B cell (primary cell): ENCODE measurements at regions not wholly inside any gene's neighbourhood (a gene's known extent, or its start where the extent isn't known, plus 50 kb on each side); places are given as distances from the start of the nearest gene placed in this dataset.

ENCODE experiments used
- ATAC-seq: fragments of 200-7000 bp; cut with Tn5 transposase; one replicate; pipeline ENCODE4 v1.10.0; 2021; ENCODE audit warnings: low read depth, mild to moderate bottlenecking, moderate number of reproducible peaks, moderate library complexity
- CTCF ChIA-PET: fragments of 350-600 bp; sonication (Branson Sonifier 250); formaldehyde crosslinking; loops from one replicate; lab custom pipeline; 2021; ENCODE audit warnings: antibody characterized with exemption, inconsistent platforms; lab: Charles Lee
- POLR2A ChIA-PET: fragments of 350-600 bp; sonication (Branson Sonifier 250); formaldehyde crosslinking; loops from one replicate; lab custom pipeline; 2021; ENCODE audit warnings: antibody characterized with exemption; lab: Charles Lee
- DNase-seq: peaks from one replicate; pipeline ENCODE4 v3.0.0; 2013
- H2AFZ ChIP-seq: 2 replicates; pipeline ENCODE4 v1.6.1; 2012; ENCODE audit warnings: mild to moderate bottlenecking, low read depth, low read length; ENCODE audit not compliant: insufficient read depth, poor library complexity, severe bottlenecking
- H3K27ac ChIP-seq, 2 donors: 1 replicate in 1 of 2; 2 replicates in 1 of 2; pipeline ENCODE4 v1.5.1; 2012 to 2013; ENCODE audit warnings: low read length in 2 of 2, mild to moderate bottlenecking in 2 of 2, moderate library complexity in 1 of 2
- H3K27me3 ChIP-seq, 4 experiments: fragments of 200-600 bp in 1 of 4; sonication (generic) in 1 of 4; replicated peaks in 1 of 4; 1 replicate in 2 of 4; 2 replicates in 2 of 4; pipeline versions ENCODE4 v1.6.1 to v1.7.0; 2013 to 2016; ENCODE audit warnings: low read length in 3 of 4, mild to moderate bottlenecking in 2 of 4, mixed read lengths in 1 of 4, moderate library complexity in 1 of 4; ENCODE audit not compliant: insufficient read depth in 4 of 4, control insufficient read depth in 3 of 4; ENCODE audit errors: control extremely low read depth in 1 of 4
- H3K36me3 ChIP-seq, 2 experiments: replicated peaks in 1 of 2; 1 replicate in 1 of 2; 2 replicates in 1 of 2; pipeline versions ENCODE4 v1.6.1 to v1.7.1; 2013; ENCODE audit warnings: low read length in 1 of 2; ENCODE audit not compliant: insufficient read depth in 2 of 2, control insufficient read depth in 1 of 2; ENCODE audit errors: control extremely low read depth in 1 of 2, extremely low read depth in 1 of 2
- H3K4me1 ChIP-seq, 2 donors: fragments of 200-600 bp in 1 of 2; sonication (generic) in 1 of 2; 1 replicate in 1 of 2; 2 replicates in 1 of 2; pipeline versions ENCODE4 v1.5.1 to v1.6.1; 2013 to 2017; ENCODE audit warnings: low read length in 2 of 2; ENCODE audit not compliant: control insufficient read depth in 2 of 2, insufficient read depth in 2 of 2
- H3K4me2 ChIP-seq: replicated peaks from 2 replicates; pipeline ENCODE3; 2012; ENCODE audit warnings: mild to moderate bottlenecking, low read depth, low read length; ENCODE audit not compliant: poor library complexity, severe bottlenecking
- H3K4me3 ChIP-seq, 5 experiments: fragments of 200-600 bp in 1 of 5; sonication (generic) in 1 of 5; 1 replicate in 3 of 5; 2 replicates in 2 of 5; pipeline versions ENCODE4 v1.5.1 to v1.7.0; 2011 to 2016; ENCODE audit warnings: low read length in 4 of 5, mild to moderate bottlenecking in 4 of 5, low read depth in 2 of 5, control low read depth in 1 of 5, moderate library complexity in 1 of 5; ENCODE audit not compliant: insufficient read depth in 1 of 5; ENCODE audit errors: control extremely low read depth in 1 of 5, extremely low read depth in 1 of 5
- H3K79me2 ChIP-seq: fragments of 200-600 bp; sonication (generic); one replicate; pipeline ENCODE4 v1.6.0; 2016; ENCODE audit warnings: low read length; ENCODE audit not compliant: control insufficient read depth, insufficient read depth
- H3K9ac ChIP-seq: fragments of 200-600 bp; sonication (generic); 2 replicates; pipeline ENCODE4 v1.6.1; 2017; ENCODE audit warnings: mild to moderate bottlenecking, low read length, moderate library complexity
- H3K9me3 ChIP-seq, 3 donors: one replicate each; pipeline versions ENCODE4 v1.6.1 to v1.7.1; 2013; ENCODE audit warnings: low read length in 2 of 3; ENCODE audit not compliant: control insufficient read depth in 2 of 3, insufficient read depth in 1 of 3; ENCODE audit errors: control extremely low read depth in 1 of 3
- H4K20me1 ChIP-seq: 2 replicates; pipeline ENCODE4 v1.6.0; 2012; ENCODE audit warnings: mild to moderate bottlenecking, low read length; ENCODE audit not compliant: insufficient read depth, control insufficient read depth, poor library complexity, severe bottlenecking
- H3K27ac Mint-ChIP-seq: one replicate; pipeline ENCODE4 v1.8.0; 2021; ENCODE audit warnings: mixed read lengths
- H3K27me3 Mint-ChIP-seq: one replicate; pipeline ENCODE4 v1.8.0; 2021; ENCODE audit warnings: mixed read lengths
- H3K4me1 Mint-ChIP-seq: one replicate; pipeline ENCODE4 v1.8.0; 2021; ENCODE audit warnings: mixed read lengths
- H3K4me3 Mint-ChIP-seq: one replicate; pipeline ENCODE4 v1.8.0; 2021; ENCODE audit warnings: mixed read lengths
- H3K9me3 Mint-ChIP-seq: one replicate; pipeline ENCODE4 v1.8.0; 2022; ENCODE audit warnings: mixed read lengths; ENCODE audit not compliant: insufficient read depth
- CTCF ChIP-seq: fragments of 200-600 bp; IDR thresholded peaks from one replicate; pipeline ENCODE4 v1.8.0; 2022; ENCODE audit warnings: antibody characterized with exemption, mild to moderate bottlenecking
- EZH2 ChIP-seq: IDR thresholded peaks from 2 replicates; pipeline ENCODE4 v1.6.1; 2012; ENCODE audit warnings: borderline replicate concordance, low read depth, mild to moderate bottlenecking, moderate library complexity, low read length; ENCODE audit not compliant: insufficient read depth, poor library complexity, severe bottlenecking
- WGBS: methylation state at CpG from one replicate; pipeline ENCODE4 v1.1.5; 2013; ENCODE audit warnings: missing lambda C conversion rate; ENCODE audit not compliant: insufficient coverage; 5-methylcytosine and 5-hydroxymethylcytosine counted together
- intact Hi-C: fragments of 100-400 bp; cut with micrococcal nuclease; formaldehyde crosslinking; loops from one replicate; pipeline ENCODE4 v1.10.0; 2022

GRCh38 chr3:71973274-71974030, 188.5 kb upstream of the PROK2 start:
- Histone ChIP-seq H3K9ac (no peak overlapping the region), H3K9me3 (no peaks in the 10 kb centered on the region), H3K36me3 (no peaks in the 10 kb centered on the region), H3K79me2 (no peaks in the 10 kb centered on the region), H3K27me3 (peaks cover 0 to 6% (median 2%) of the 10 kb centered on the region in 4 experiments), H2AFZ (no peak overlapping the region), H3K27ac (no peak overlapping the region), H4K20me1 (no peaks in the 10 kb centered on the region), H3K4me1 (peaks cover 4 to 6% of the 10 kb centered on the region in 2 donors), H3K4me2 (no peak overlapping the region), H3K4me3 (no peak overlapping the region)
- peaks cover 16% of the 10 kb centered on the region for H3K4me1 Mint-ChIP-seq
- ChIA-PET POLR2A (no interaction called here), CTCF (interaction anchor here (1.1 kb wide), 1 partner anchor 849 kb away, joined by 4 read pairs; no protein-coding TSS in a partner anchor)
- H3K27ac Mint-ChIP-seq: peak overlapping the region; percentile 4
- peaks cover 22% of the 10 kb centered on the region for H3K27me3 Mint-ChIP-seq
- intact Hi-C loops: no loop called here
- no peak for TF ChIP-seq CTCF
- no peak for TF ChIP-seq EZH2
- no peak overlapping the region for H3K4me3 Mint-ChIP-seq
- H3K9me3 Mint-ChIP-seq: no peaks in the 10 kb centered on the region
- ATAC-seq (no peak), DNase-seq (no peak)
- WGBS: 76% methylated on average over 5 of the region's 7 CpGs

GRCh38 chr3:71972031-71972430, 187.1 kb upstream of the PROK2 start:
- no peak for TF ChIP-seq EZH2
- ChIA-PET CTCF (interaction anchor here (0.9 kb wide), 1 partner anchor 9 kb away, joined by 3 read pairs; no protein-coding TSS in a partner anchor), POLR2A (interaction anchor here (0.6 kb wide), 1 partner anchor 10 kb away, joined by 5 read pairs; no protein-coding TSS in a partner anchor)
- Histone ChIP-seq H3K36me3 (no peaks in the 10 kb centered on the region), H3K4me2 (no peak overlapping the region), H3K4me3 (no peak overlapping the region), H3K27me3 (peaks cover 0 to 6% (median 1%) of the 10 kb centered on the region in 4 experiments), H3K9me3 (no peaks in the 10 kb centered on the region), H2AFZ (no peak overlapping the region), H4K20me1 (no peaks in the 10 kb centered on the region), H3K79me2 (no peaks in the 10 kb centered on the region), H3K9ac (no peak overlapping the region), H3K27ac (no peak overlapping the region), H3K4me1 (no peaks in the 10 kb centered on the region)
- H3K4me1 Mint-ChIP-seq: peaks cover 11% of the 10 kb centered on the region
- H3K4me3 Mint-ChIP-seq: no peak overlapping the region
- H3K27ac Mint-ChIP-seq: no peak overlapping the region
- 50% methylated on average over 4 of the region's 5 CpGs for WGBS
- H3K27me3 Mint-ChIP-seq: peaks cover 27% of the 10 kb centered on the region
- intact Hi-C loops: no loop called here
- DNase-seq (no peak), ATAC-seq (no peak)
- H3K9me3 Mint-ChIP-seq: no peaks in the 10 kb centered on the region
